ENCODE measurements at regions not wholly inside any gene's neighbourhood (a gene's known extent, or its start where the extent isn't known, plus 50 kb on each side); places are given as distances from the start of the nearest gene placed in this dataset.
A peak's percentile ranks its signal among the peaks of the same experiment; 100 is the strongest.

DNA sequence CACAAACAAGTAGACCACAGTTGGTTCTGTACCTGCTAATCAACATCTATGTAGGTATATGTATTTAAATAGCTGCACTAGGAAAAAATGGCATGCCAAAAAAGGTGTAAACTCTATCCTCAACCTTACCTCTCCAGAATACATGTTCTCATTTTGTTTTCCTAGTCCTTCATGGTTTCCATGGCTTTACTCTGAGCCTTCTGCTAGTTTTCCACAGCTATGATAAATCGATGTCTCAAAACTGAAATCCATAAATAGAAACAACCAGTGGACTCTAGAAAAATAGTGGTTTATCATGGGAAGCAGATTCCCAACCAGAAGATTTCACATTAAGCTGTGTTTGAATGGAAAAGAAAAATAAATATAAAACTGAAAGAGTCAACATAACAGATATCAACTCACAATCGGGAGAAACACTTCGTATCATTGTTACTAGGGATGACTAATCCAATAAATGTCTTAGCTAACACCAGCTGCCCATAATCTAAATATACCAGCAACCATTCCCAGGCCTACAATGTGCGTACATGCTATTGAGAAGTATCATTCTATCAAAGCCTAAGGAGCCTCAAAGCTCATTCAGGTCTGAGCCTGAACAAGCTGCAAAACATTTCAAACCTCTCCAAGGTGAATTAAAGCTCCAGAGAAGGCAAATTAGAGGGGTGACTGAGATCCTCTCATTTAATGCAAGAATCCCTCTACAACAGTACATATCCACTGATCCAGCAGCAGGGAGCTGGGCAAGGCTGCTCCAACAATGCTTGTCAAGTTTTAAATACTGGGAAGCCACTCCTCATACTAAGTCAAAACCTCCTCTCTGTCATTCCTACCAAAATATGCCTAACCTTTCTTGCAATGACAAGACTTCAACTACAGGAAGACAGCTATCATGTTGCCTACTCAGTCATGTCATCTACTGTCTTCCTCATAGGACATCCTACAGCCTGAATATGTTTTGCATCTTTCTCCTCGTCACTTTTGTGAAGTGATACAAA lies 90.2 kb downstream of the KCTD12 start:
- DNase-seq, result no peak

DNA sequence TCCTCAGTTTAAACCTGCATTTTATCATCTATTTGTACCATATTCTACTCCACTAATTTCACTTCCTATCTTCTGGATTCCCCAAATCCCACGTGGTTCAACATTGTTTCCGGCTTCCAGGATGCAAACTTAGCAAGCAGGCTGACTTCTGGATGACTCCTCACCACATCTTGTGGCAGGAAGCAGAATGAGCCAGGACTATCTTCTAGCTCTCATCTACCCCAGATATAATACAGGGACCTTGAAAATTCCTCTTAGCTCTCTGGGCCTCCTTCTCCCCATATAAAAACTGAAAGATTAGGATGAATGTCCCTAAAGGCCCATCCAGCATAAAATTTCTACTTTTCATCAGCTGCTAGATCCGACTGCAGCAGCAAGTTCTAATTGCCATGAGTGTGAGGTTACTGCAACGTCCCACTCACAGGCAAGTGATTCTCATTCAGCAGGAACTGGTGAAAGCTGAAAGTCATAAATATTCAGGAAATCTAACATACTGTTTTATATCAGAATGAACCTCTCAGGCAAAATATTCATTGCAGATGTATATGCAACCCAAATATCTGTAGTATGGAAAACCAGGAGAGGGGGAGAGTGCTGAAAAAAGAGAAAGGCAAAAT lies 93.4 kb downstream of the KCTD12 start:
- DNase-seq, result peak; percentile 59

- no peak for DNase-seq
Measured at GRCh38 chr13:76790980-76791819, 95.0 kb downstream of the KCTD12 start.

- no peak for DNase-seq
Measured at GRCh38 chr13:76790526-76790925, 95.7 kb downstream of the KCTD12 start.

DNA sequence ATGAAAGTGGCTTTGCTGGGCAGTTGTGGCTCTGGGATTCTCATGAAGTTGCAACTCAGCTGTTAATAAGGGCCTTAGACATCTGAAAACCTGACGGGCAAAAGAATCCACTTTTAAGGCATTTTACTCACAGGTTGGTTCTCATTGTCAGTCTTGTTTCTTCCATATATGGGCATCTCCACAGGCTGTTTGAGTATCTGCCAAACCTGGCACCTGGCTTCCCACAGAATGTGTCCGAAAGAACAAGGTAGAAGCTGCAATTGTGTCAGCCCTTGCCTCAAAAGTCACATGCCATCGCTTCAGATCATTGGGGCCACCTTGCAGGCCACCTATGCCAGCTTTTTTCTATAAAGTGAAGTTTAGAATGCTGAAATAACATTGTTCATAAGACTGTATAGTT lies 102.4 kb downstream of the KCTD12 start:
- DNase-seq, result no peak

GRCh38 chr13:76778853-76779252 lies 107.4 kb downstream of the KCTD12 start:
- DNase-seq, result no peak

- DNase-seq, result no peak
Measured at GRCh38 chr13:76777096-76777495, 109.1 kb downstream of the KCTD12 start.

DNA sequence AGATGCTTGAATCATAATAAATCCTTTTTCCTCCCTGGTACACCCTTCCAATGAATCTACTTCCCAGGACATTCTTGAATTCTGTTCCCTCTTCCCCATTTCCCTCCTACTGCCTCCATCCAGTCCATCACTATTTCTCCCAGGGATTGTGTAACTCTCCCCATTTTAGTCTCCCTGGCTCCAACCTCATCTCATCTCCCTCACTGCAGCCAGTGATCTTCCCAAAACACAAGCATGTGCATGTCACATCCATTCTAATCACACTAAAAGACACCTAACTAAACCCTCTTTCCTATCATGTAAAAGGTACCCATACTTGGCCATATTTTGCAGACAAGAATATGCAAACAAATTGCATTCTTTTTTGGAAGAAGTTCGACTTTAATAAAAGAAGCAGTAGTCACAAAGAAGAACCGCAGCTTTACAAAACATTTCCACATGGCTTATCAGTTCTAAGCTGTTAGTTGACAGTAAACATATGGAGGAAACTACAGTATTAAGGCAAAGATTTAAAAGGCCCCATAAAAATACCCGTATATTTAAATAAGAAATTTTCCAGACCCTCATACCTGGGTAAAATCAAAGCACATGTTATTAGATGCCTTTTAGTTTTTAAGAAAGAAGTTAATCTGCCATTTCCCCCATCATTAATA lies 111.0 kb downstream of the KCTD12 start:
- DNase-seq, result no peak

DNA sequence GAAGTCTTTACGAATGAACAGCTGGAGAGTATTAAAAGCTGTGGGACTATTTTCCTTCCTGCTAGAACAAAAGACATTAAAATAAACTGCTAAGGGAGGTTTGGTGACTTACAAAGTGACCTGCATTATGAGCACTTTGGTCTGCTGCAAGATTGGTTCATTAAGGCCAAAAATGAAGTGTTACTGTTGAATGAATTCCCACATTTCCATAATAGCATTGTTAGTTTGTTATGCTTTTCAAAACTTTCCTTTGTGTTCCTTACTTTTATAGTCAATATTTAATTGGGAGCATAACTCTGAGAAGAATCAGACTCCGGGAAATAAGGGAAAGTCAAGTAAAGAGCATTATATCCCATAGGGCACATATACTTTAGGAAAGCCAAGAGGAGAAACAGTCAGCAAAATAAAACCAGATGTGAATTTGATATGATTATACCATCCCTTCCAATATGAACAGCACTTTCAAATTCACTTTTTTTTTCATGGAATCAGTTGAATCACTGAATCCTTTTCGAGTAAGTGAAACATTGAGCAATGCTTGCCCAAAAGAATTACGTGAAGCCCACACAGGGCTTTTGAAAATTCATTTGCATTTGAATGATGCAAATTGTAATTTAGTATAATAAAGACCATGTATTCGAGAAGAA lies 112.6 kb downstream of the KCTD12 start:
- no peak for DNase-seq

GRCh38 chr13:76772241-76772640 lies 114.0 kb downstream of the KCTD12 start:
- no peak for DNase-seq

- DNase-seq, result peak; percentile 55
Measured at GRCh38 chr13:76769271-76769791, 116.9 kb downstream of the KCTD12 start.

- no peak for DNase-seq
Measured at GRCh38 chr13:76768384-76768783, 117.8 kb downstream of the KCTD12 start.

DNA sequence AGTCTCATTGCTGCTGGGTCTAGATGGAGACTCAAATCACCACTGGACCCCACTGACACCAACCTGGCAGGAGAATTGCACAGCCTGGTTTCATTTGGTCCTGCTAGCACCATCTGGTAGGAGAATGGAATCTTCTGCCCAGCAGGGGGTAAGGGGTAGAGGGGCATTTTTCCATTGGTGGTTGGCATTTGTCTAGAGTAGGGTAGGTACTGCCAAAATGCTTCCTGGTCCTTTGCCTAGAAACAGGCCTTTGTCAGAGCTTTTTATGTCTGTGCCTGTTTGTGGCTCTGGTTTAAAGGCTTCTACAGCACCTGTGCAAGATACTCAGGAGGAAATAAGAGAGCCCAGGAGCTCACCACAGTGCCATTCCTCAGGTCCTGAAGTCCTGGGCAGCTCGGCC lies 121.3 kb downstream of the KCTD12 start:
- DNase-seq, result no peak

DNA sequence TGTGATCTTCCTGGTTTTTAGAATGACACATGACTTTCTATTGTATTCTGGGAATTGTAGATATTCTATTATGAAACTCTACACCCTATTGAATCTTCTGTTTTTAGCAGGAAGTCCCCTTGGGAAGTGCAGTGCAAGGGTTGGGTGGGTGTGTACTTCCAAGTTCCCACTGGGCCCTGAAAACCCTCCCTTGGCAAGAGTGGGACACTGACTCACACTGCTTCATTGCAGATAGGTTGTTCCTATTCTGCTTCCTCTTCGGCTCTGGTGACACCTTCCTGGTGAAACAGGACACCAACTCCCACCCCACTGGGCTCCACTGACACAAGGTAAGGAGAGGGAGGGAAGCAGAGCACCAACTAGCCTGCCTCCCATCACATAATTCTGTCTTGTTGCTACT lies 121.8 kb downstream of the KCTD12 start:
- DNase-seq, result no peak

- no peak for DNase-seq
Measured at GRCh38 chr13:76762721-76763120, 123.5 kb downstream of the KCTD12 start.

DNA sequence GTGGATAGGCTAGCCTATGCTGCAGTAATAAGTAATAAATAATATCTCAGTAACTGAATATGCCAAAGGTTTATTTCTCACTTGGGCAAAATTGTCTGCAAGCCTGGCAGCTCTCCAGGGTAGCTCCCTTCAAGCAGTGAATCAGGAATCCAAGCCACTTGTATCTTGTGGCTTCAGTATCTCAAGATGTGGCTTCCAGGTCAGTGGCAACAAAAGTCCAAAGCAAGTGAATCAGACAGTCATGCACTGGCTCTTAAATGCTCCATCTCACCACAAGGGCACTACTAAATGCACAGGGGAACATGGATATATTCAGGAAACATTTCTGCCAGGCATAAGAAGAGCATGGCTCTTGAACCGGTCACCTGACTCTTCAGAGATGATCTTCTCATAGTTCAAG lies 126.3 kb downstream of the KCTD12 start:
- DNase-seq, result no peak

DNA sequence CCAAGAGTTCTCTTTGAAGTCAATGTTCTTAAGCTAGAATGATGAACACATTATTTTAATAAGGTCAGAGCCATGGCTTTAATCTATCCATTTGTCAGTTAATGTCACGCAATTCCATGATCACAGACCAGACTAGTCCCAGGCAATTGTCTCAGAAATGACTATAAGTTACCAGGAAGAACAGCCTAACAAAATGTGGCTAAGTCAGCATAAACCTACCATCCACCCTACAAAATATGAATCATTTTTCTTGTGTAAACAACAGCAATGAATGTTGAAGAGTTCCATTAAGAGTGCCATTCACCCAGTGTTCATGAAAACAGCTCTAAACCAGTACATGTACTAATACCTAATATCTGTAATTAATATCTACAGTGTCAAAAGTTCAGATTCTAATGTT lies 127.5 kb downstream of the KCTD12 start:
- no peak for DNase-seq

DNA sequence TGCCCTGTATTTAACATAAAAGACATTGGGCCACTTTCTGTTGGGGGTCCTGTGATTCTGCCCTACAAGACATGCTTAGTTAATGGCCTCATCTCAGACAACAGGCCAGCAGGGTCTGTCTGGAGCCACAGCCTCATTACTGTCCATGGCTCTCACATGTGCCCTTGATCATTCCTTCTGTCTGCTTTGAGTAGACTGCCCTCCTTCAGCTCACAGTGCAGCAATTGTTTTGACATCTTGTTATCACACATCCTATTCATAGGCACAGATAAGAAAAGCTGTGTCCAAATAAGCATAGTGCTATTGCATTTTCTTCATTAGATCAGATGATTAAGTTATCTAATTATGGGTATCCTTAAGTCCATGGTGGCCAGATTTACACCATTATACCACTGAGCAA lies 127.9 kb downstream of the KCTD12 start:
- no peak for DNase-seq

DNA sequence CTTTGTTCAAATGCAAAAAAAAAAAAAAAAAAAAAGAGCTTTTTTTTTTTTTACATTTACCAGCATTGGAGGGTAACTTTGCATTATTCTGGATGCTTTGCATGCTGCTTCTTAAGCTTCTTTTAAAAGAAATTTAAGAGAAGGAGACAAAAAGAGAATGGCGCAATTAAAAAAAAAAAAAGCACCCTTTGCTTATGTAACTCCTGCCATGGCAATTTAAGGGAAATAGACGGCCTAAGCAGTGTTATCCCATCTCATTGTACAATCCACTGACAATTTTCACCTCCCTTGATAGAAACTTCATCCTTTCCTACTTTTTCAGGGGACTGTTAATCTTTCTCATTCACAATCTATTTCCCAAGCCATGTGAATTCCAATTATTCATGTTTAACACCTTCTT lies 129.8 kb downstream of the KCTD12 start:
- DNase-seq, result no peak

GRCh38 chr13:76754414-76754813 lies 131.8 kb downstream of the KCTD12 start:
- DNase-seq, result no peak

- DNase-seq, result no peak
Measured at GRCh38 chr13:76751278-76751677, 134.9 kb downstream of the KCTD12 start.

DNA sequence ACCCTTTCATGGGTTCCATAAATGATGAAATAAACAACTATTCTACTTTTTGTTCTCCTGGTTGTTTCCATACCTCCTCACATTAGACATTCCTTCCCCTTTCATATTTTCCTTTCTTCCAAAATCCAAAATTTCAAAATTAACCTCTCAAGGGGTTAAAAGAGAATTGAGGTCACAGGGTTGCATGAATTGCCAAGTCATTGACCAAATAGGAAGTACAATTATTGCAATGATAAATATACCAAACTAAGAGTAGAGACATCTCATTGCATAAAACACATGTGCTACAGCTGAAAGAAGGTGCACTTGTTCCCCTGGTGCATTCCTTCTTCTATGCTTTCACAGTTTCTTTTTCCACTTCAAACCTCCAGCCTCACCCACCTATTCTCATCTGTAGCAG lies 136.1 kb downstream of the KCTD12 start:
- no peak for DNase-seq

All from right forelimb (tissue), 1 donor.